HEK293 (cell line): ENCODE measurements at regions not wholly inside any gene's neighbourhood (a gene's known extent, or its start where the extent isn't known, plus 50 kb on each side); places are given as distances from the start of the nearest gene placed in this dataset.

Source experiments
- CTCF ChIA-PET: fragments of 350-600 bp; formaldehyde crosslinking; extraction: SDS; loops from one replicate; lab custom pipeline; 2021; ENCODE audit warnings: antibody characterized with exemption; lab: Yijun Ruan, JAX
- POLR2A ChIA-PET: fragments of 300-600 bp; formaldehyde crosslinking; extraction: SDS; loops from one replicate; lab custom pipeline; 2020; ENCODE audit warnings: antibody characterized with exemption, inconsistent platforms; lab: Yijun Ruan, JAX
- H3K27ac ChIP-seq: fragments of 200-500 bp; sonication (Bioruptor generic); 2 replicates; pipeline ENCODE4 v1.5.1; 2014; ENCODE audit warnings: low read depth, low read length, control low read depth, inconsistent platforms; ENCODE audit errors: extremely low read depth
- H3K36me3 ChIP-seq, 2 experiments: fragments of 200-500 bp in 1 of 2; sonication (Bioruptor generic) in 1 of 2; 1 replicate in 1 of 2; 2 replicates in 1 of 2; pipeline ENCODE4 v1.5.1; 2014 to 2017; ENCODE audit warnings: inconsistent platforms in 2 of 2, low read length in 2 of 2; ENCODE audit not compliant: control insufficient read depth in 2 of 2, insufficient read depth in 1 of 2
- H3K4me1 ChIP-seq: fragments of 200-500 bp; sonication (Bioruptor generic); 2 replicates; pipeline ENCODE4 v1.5.1; 2014; ENCODE audit warnings: mild to moderate bottlenecking, low read length, inconsistent platforms; ENCODE audit not compliant: control insufficient read depth, insufficient read depth
- H3K4me3 ChIP-seq: 2 replicates; pipeline ENCODE4 v1.5.1; 2011; ENCODE audit warnings: low read depth, mild to moderate bottlenecking, control low read depth, low read length, moderate library complexity
- H3K9me3 ChIP-seq: fragments of 200-500 bp; sonication (Bioruptor generic); 2 replicates; pipeline ENCODE4 v1.5.1; 2014; ENCODE audit warnings: low read depth, low read length, inconsistent platforms; ENCODE audit not compliant: control insufficient read depth, insufficient read depth
- HOXD13 ChIP-seq: sonication (generic); formaldehyde crosslinking; IDR thresholded peaks from 2 replicates; pipeline ENCODE4 v1.8.0; 2022; ENCODE audit warnings: missing genetic modification reagents, borderline replicate concordance
- ZBTB8A ChIP-seq: fragments of 450-650 bp; formaldehyde crosslinking; IDR thresholded peaks from 2 replicates; pipeline ENCODE4 v1.5.1; 2016; ENCODE audit warnings: missing biosample characterization, missing genetic modification characterization
- ZNF157 ChIP-seq: fragments of 450-650 bp; formaldehyde crosslinking; IDR thresholded peaks from 2 replicates; pipeline ENCODE4 v1.5.1; 2016; ENCODE audit warnings: missing biosample characterization, missing genetic modification characterization
- ZNF211 ChIP-seq: fragments of 450-650 bp; formaldehyde crosslinking; IDR thresholded peaks from 2 replicates; pipeline ENCODE4 v1.5.1; 2016; ENCODE audit warnings: low read depth, missing biosample characterization, missing genetic modification characterization
- ZNF292 ChIP-seq: fragments of 450-650 bp; formaldehyde crosslinking; IDR thresholded peaks from 2 replicates; pipeline ENCODE4 v1.5.1; 2016; ENCODE audit warnings: low read depth, missing biosample characterization, missing genetic modification characterization, borderline replicate concordance
- ZNF48 ChIP-seq: fragments of 450-650 bp; formaldehyde crosslinking; IDR thresholded peaks from 2 replicates; pipeline ENCODE4 v1.5.1; 2016; ENCODE audit warnings: missing biosample characterization, missing genetic modification characterization
- ZNF610 ChIP-seq: fragments of 450-650 bp; formaldehyde crosslinking; IDR thresholded peaks from 2 replicates; pipeline ENCODE4 v1.5.1; 2016; ENCODE audit warnings: missing biosample characterization, missing genetic modification characterization, borderline replicate concordance
- ZNF843 ChIP-seq: fragments of 450-650 bp; formaldehyde crosslinking; IDR thresholded peaks from 2 replicates; pipeline ENCODE4 v1.5.1; 2016; ENCODE audit warnings: missing biosample characterization, missing genetic modification characterization
- ZSCAN5A ChIP-seq: fragments of 450-650 bp; formaldehyde crosslinking; IDR thresholded peaks from 2 replicates; pipeline ENCODE4 v1.5.1; 2016; ENCODE audit warnings: missing biosample characterization, missing genetic modification characterization
- TF ChIP-seq, protein P1 (sequence below): fragments of 450-650 bp; formaldehyde crosslinking; IDR thresholded peaks from 2 replicates; pipeline ENCODE4 v1.5.1; 2016; ENCODE audit warnings: missing biosample characterization, missing genetic modification characterization, low read depth
- TF ChIP-seq, protein P2 (sequence below): fragments of 450-650 bp; formaldehyde crosslinking; IDR thresholded peaks from 2 replicates; pipeline ENCODE4 v1.5.1; 2016; ENCODE audit warnings: missing biosample characterization, missing genetic modification characterization, borderline replicate concordance
- TF ChIP-seq, protein P3 (sequence below): fragments of 450-650 bp; formaldehyde crosslinking; IDR thresholded peaks from 2 replicates; pipeline ENCODE4 v1.5.1; 2017; ENCODE audit warnings: missing biosample characterization, missing genetic modification characterization

- no peaks in the 10 kb centered on the region for H3K36me3 ChIP-seq
- no peak overlapping the region for H3K4me3 ChIP-seq
- CTCF ChIA-PET, result interaction anchor here (1.1 kb wide), 1 partner anchor 412 kb away, joined by 3 read pairs; no protein-coding TSS in a partner anchor
- H3K9me3 ChIP-seq, result no peaks in the 10 kb centered on the region
- H3K4me1 ChIP-seq, result peaks cover 8% of the 10 kb centered on the region
- no peak for TF ChIP-seq ZBTB8A (tag by site-specific recombination)
- no peak for TF ChIP-seq ZNF157
- no peak for TF ChIP-seq ZNF48 (tag by site-specific recombination)
- POLR2A ChIA-PET, result no interaction called here
- no peak overlapping the region for H3K27ac ChIP-seq
These were observed 147.6 kb upstream of the HS3ST3A1 start for GRCh38 chr17:13749166-13749890.

- Histone ChIP-seq H3K4me1 (peaks cover 8% of the 10 kb centered on the region), H3K4me3 (no peak overlapping the region), H3K9me3 (no peaks in the 10 kb centered on the region), H3K36me3 (no peaks in the 10 kb centered on the region), H3K27ac (no peak overlapping the region)
- ChIA-PET POLR2A (no interaction called here), CTCF (interaction anchor here (1.1 kb wide), 1 partner anchor 413 kb away, joined by 3 read pairs; no protein-coding TSS in a partner anchor)
- TF ChIP-seq HOXD13 (CRISPR knock-in tag) (no peak), ZNF610 (tag by site-specific recombination) (no peak), ZNF843 (tag by site-specific recombination) (no peak), ZNF211 (no peak), ZSCAN5A (no peak), ZNF292 (tag by site-specific recombination) (no peak)
- TF ChIP-seq, protein P1, sequence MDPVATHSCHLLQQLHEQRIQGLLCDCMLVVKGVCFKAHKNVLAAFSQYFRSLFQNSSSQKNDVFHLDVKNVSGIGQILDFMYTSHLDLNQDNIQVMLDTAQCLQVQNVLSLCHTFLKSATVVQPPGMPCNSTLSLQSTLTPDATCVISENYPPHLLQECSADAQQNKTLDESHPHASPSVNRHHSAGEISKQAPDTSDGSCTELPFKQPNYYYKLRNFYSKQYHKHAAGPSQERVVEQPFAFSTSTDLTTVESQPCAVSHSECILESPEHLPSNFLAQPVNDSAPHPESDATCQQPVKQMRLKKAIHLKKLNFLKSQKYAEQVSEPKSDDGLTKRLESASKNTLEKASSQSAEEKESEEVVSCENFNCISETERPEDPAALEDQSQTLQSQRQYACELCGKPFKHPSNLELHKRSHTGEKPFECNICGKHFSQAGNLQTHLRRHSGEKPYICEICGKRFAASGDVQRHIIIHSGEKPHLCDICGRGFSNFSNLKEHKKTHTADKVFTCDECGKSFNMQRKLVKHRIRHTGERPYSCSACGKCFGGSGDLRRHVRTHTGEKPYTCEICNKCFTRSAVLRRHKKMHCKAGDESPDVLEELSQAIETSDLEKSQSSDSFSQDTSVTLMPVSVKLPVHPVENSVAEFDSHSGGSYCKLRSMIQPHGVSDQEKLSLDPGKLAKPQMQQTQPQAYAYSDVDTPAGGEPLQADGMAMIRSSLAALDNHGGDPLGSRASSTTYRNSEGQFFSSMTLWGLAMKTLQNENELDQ (tag by site-specific recombination), result no peak
- TF ChIP-seq, protein P2, sequence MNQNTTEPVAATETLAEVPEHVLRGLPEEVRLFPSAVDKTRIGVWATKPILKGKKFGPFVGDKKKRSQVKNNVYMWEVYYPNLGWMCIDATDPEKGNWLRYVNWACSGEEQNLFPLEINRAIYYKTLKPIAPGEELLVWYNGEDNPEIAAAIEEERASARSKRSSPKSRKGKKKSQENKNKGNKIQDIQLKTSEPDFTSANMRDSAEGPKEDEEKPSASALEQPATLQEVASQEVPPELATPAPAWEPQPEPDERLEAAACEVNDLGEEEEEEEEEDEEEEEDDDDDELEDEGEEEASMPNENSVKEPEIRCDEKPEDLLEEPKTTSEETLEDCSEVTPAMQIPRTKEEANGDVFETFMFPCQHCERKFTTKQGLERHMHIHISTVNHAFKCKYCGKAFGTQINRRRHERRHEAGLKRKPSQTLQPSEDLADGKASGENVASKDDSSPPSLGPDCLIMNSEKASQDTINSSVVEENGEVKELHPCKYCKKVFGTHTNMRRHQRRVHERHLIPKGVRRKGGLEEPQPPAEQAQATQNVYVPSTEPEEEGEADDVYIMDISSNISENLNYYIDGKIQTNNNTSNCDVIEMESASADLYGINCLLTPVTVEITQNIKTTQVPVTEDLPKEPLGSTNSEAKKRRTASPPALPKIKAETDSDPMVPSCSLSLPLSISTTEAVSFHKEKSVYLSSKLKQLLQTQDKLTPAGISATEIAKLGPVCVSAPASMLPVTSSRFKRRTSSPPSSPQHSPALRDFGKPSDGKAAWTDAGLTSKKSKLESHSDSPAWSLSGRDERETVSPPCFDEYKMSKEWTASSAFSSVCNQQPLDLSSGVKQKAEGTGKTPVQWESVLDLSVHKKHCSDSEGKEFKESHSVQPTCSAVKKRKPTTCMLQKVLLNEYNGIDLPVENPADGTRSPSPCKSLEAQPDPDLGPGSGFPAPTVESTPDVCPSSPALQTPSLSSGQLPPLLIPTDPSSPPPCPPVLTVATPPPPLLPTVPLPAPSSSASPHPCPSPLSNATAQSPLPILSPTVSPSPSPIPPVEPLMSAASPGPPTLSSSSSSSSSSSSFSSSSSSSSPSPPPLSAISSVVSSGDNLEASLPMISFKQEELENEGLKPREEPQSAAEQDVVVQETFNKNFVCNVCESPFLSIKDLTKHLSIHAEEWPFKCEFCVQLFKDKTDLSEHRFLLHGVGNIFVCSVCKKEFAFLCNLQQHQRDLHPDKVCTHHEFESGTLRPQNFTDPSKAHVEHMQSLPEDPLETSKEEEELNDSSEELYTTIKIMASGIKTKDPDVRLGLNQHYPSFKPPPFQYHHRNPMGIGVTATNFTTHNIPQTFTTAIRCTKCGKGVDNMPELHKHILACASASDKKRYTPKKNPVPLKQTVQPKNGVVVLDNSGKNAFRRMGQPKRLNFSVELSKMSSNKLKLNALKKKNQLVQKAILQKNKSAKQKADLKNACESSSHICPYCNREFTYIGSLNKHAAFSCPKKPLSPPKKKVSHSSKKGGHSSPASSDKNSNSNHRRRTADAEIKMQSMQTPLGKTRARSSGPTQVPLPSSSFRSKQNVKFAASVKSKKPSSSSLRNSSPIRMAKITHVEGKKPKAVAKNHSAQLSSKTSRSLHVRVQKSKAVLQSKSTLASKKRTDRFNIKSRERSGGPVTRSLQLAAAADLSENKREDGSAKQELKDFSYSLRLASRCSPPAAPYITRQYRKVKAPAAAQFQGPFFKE (tag by site-specific recombination), result no peak
- TF ChIP-seq, protein P3, sequence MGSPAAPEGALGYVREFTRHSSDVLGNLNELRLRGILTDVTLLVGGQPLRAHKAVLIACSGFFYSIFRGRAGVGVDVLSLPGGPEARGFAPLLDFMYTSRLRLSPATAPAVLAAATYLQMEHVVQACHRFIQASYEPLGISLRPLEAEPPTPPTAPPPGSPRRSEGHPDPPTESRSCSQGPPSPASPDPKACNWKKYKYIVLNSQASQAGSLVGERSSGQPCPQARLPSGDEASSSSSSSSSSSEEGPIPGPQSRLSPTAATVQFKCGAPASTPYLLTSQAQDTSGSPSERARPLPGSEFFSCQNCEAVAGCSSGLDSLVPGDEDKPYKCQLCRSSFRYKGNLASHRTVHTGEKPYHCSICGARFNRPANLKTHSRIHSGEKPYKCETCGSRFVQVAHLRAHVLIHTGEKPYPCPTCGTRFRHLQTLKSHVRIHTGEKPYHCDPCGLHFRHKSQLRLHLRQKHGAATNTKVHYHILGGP, result no peak
These were observed 148.1 kb upstream of the HS3ST3A1 start for GRCh38 chr17:13749891-13750235.
